ENCODE measurements at regions not wholly inside any gene's neighbourhood (a gene's known extent, or its start where the extent isn't known, plus 50 kb on each side); places are given as distances from the start of the nearest gene placed in this dataset.
"Not testable (repeated sequence)": the region's sequence is repeated elsewhere in the genome, so short reads cannot be mapped to it uniquely, and the experiment has no call there.

DNA sequence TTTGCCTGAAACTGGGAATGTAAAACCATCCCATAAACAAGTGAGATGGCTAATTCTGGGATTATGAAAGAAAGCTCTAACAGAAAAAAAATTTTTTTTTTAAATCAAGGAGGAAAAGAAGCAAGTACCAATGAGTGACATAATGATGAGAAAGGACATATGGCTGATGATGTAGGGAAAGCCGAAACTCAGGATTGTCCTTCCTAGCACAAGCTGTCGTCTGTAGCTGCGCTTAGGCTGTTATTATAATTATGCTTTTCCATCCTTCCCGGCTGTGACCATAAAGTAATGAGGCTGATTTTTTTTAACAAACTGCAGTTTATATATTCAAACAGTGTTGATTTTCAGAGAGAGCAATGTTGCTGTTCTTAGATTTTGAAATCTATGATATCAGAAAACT, 209.8 kb upstream of the NOCT start:
- no peak for DNase-seq (ENCODE audit: extremely low read depth, low read depth)

DNA sequence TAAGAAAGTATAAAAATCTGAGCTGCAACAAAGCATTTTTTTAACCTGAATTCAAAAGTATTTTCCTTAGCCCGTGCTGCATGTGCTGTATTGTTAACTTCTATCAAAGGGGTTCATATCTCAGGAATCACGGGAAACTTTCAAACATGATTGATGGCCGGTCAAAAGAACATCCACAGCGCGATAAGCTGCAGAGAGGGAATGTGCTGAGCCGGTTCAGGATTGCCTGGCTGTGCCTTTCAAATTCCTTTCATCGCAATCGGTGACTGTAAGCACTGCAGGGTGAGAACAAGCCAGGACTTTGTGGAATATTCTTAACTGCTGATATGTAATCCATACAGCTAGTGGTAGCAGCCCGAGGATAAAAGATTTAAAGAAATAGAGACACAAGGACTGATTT, 210.9 kb upstream of the NOCT start:
- no peak for DNase-seq (ENCODE audit: extremely low read depth, low read depth)

DNA sequence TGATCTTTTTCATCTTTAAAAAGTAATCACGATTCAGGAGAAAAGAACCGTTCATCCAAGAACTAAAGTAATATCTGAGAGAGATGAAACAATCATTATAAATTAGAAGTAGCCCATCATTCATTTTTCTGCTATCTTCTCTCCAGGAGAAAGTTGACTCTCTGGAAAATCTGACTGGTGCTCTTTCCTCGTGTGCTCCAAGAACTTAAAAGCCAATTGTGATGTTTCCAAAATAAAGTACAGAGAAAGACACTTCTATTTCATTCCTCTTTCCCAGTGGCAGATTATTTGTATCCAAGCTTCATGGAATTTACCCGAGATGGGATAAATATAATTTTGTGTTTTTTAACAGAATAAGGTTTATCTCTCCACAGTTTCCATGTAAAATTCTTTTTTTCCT, 212.5 kb upstream of the NOCT start:
- no peak for DNase-seq (ENCODE audit: extremely low read depth, low read depth)

GRCh38 chr4:138802499-138802898, 213.1 kb upstream of the NOCT start:
- DNase-seq (ENCODE audit: extremely low read depth, low read depth) = no peak

DNA sequence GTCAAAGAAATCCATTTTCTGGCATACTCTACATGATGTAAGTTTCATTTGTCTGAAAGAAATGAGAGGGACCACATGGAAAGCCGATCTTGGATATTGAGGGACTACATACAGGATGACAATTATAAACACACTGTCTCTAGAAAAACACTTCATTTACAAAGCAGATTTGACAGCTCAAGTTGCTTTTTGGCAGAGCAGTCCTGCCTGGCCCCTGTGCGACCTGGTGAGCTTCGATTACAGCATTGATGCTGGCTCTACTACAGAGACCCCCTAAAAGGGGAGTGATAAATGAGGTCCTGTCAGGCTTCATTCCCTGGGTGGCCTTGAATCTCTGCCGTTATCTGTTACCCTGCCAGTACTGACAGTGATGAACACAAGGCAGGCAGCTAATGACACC, 215.2 kb upstream of the NOCT start:
- no peak for DNase-seq (ENCODE audit: extremely low read depth, low read depth)

DNA sequence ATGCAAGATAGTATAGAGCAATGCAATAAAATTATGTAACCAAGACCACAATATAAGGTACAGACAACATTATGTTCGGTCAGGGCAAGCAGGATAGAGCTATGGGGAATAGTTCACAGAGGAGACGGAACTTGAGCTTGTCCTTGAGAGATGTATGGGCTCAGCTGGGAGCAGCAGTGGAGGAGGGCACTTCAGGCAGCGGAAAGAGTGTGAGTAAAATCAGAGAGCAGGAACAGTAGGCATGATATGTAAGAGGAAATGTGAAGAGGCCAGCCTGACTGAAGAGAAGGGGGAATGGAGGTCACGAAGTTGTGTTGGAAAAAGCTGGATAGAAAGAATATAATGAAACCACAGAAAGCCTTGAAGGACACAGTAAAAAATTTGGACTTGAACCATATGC, 217.2 kb upstream of the NOCT start:
- no peak for DNase-seq (ENCODE audit: extremely low read depth, low read depth)

- DNase-seq (ENCODE audit: extremely low read depth, low read depth) = no peak
Observed at GRCh38 chr4:138797646-138798045, 217.9 kb upstream of the NOCT start.

GRCh38 chr4:138796761-138797160, 218.8 kb upstream of the NOCT start:
- no peak for DNase-seq (ENCODE audit: extremely low read depth, low read depth)

GRCh38 chr4:138790706-138791340, 224.8 kb upstream of the NOCT start:
- no peak for DNase-seq (ENCODE audit: extremely low read depth, low read depth)

DNA sequence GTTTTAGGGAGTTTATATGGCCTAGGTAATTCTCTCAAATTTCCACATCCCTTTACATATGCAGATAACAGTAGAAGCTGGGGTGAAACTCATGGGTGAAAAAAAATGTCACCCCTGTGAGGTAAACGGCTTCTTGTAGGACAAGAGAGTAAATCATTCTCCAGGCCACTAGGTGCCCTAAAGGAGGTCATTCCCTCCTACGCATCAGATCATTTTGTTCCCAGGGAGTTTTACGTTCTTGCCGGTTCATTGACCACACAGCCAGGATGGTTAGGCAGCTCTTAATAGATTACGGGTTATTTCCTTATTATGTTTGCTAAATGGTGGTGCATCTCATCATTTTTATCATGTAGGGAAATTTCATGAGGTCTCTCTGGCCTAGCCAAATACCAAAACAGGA, 225.8 kb upstream of the NOCT start:
- no peak for DNase-seq (ENCODE audit: extremely low read depth, low read depth)

DNA sequence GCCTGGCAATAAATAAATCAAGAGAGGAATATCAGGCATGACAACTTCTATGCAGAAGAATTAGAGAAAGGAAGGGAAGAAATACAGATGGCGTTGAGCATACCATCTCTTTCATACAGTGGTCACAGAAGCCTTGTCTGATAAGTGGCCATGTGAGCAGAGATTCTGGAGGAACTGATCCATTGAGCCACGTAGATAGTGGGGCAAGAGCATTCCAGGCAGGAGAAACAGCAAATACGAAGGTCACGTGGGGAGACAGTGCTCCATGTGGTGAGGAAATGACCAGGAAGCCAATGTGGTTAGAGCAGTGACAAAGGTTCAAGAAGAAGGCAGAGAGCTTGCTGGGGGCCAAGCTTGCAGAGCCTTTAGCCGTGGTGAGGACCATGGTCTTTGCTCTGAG, 226.7 kb upstream of the NOCT start:
- no peak for DNase-seq (ENCODE audit: extremely low read depth, low read depth)

DNA sequence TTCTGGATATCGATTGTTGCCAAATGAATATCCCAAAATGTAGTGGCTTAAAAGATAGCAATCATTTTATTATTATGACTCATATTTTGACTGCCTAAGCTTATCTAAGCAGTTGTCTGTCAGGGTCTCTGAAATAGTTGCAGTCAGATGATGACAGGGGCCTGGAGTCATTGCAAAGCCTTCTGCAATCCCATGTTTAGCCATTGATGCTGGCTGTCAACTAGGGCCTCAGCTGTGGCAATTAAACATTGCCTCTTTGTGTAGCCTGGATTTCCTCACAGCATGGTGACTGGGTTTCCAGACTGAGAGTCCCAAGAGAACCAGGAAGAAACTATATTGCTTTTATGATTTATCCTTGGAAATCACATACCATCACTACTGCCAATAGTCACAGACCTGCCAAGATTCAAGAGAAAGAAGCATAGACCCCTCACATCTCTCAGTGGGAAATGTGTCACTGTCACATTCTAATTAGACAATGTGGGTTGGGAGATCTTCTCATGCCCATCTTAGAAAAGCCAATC, 227.3 kb upstream of the NOCT start:
- DNase-seq (ENCODE audit: extremely low read depth, low read depth) = no peak

DNA sequence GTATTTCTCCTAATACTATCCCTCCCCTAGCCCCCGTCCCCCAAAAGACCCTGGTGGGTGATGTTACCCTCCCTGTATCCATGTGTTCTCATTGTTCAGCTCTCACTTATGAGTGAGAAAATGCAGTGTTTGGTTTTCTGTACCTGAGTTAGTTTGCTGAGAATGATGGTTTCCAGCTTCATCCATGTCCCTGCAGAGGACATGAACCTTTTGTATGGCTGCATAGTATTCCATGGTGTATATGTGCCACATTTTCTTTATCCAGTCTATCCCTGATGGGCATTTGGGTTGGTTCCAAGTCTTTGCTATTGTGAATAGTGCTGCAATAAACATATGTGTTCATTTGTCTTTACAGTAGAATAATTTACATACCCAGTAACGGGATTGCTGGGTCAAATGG, 235.8 kb upstream of the NOCT start:
- DNase-seq (ENCODE audit: extremely low read depth, low read depth) = not testable (repeated sequence)

DNA sequence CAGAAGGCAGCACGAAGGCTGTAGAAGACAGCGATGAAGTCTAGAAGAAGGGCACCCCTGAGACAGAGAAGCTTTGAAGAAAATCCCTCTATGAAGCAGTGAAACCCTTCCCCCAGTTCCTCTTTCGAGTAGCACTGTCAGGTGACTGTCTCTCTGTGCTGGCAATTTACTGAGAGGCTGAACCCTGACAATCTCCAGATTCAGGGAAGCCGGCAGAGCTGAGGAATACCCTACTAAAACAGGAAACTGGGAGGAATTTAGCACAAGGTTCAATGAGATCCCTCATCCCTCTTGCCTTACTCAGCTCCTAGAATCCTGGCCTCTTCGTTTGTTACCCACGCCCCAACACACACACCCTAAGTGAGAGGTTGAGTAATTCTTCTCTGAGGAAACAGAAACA, 239.7 kb upstream of the NOCT start:
- no peak for DNase-seq (ENCODE audit: extremely low read depth, low read depth)

DNA sequence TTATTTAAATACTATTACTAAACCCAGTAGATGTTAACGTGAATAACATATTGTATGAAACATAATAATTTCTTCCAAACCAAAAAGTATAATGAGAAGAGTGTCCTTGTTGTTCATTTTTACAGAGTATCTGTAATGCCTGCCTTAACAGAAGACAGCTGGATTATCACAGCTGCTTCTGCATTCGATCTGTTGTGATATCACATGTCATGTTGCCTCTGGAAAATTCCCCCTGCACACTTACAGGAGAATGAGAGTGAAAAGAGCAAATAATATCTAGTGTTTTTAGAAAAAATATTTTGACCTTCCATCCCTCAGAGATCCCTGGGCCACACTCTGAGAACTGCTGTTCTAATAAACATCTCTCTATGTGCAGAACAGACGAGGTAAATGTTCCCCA, 240.1 kb upstream of the NOCT start:
- DNase-seq (ENCODE audit: extremely low read depth, low read depth) = no peak

DNA sequence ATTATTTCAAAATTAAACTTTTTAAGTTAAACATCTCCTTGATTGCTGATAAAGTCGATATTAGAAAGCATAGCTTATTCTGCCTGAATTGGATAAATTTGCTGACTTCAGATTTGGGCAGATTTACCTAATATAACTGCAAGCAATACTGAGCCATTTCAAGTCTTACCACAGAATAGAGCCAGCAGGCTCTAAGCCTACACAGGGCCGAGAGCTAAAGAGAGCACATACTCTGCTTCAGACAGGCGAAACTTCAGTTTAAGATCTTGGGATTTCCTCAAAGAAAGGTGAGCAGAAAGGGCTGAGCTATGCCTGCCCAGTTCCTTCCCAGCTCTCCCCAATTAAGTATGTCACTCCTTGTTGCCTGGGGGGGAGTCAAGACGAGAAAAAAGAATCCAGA, 240.6 kb upstream of the NOCT start:
- DNase-seq (ENCODE audit: extremely low read depth, low read depth) = no peak

GRCh38 chr4:138774125-138774524, 241.5 kb upstream of the NOCT start:
- not testable (repeated sequence) for DNase-seq (ENCODE audit: extremely low read depth, low read depth)

DNA sequence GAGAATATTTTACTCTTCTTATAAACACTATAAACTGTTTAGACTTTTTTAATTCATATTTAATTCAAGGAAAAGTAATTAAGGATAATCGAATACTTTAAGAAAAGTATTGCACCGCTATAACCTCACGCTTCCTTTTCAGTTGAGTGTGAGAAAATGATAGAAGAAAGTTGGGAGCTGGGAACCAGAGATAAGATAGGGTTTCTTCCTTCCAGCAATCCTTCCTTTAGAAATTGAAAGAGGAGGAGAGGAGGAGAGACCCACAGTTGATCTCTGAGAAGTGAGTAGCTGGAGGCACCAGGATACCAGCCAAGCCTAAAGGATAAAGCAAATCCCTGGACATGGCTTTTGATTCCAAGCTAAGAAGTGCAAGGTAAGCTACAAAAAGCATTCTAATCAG, 242.3 kb upstream of the NOCT start:
- no peak for DNase-seq (ENCODE audit: extremely low read depth, low read depth)

- DNase-seq (ENCODE audit: extremely low read depth, low read depth) = no peak
Observed at GRCh38 chr4:138772366-138772765, 243.2 kb upstream of the NOCT start.

DNA sequence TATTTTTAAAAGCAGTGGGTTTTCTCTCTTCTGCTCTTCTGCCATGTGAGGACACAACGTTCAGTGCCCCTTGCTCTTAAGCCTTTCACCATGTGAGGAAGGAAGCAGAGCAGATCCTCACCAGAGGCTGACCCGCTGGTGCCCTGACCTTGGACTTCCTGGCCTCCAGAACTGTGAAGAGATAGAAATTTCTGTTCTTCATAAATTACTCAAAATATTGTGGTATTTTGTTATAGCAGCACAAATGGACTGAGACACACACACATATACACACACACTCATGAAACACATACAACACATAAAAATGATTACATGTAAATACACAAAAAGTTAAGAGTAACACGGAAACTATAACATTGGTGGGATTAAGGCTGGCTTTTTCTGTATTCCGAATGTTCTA, 244.8 kb upstream of the NOCT start:
- DNase-seq (ENCODE audit: extremely low read depth, low read depth) = no peak

DNA sequence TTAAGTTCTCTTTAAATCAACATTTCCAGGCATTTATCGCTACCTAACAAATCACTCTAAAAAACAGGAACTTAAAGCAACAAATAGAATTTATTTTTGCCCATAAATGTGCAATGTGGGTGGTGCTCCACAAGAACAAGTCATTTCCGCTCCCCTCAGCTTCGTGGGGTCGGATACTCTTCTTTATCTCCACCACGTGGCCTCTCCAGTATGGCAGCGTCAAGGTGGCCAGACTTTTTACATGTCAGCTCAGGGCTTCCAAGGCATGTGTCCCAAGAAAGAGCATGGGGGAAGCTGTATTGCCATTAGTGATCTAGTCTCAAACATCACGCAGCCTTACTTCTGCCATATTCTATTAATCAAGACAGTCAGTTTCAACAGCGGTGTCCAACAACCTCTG, 249.2 kb upstream of the NOCT start:
- DNase-seq (ENCODE audit: extremely low read depth, low read depth) = no peak

GRCh38 chr4:138765442-138765841, 250.1 kb upstream of the NOCT start:
- no peak for DNase-seq (ENCODE audit: extremely low read depth, low read depth)

DNA sequence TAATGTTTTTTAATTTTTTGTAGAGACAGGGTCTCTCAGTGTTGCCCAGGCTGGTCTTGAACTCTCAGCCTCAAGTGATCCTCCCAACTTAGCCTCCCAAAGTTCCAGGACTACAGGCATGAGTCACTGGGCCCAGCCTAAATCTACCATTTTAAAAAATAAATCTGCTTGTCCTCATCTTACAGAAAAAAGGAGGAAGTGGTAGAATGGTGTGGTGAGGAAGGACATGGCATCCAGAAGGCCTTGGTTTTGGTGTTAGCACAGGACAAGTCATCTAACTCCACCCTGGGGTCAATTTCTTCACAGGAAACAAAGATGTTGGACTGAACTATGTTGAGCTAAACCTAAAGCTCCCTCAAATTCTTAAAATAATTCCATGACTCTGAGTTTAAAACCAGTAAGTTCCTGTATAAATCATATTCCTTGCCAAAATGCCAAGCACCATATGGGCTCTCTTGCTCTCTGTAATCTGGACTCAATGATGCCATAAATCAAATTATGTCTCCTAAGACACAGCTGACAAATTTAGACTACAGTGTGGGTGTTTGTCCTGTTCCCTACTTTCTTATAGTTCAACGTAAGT, 253.9 kb upstream of the NOCT start:
- no peak for DNase-seq (ENCODE audit: extremely low read depth, low read depth)
